Stimulated activated CD4-positive, alpha-beta T cell treated with anti-CD3 and anti-CD28 coated beads, Interleukin-4, amount 100 ng/mL, for 1 hour (primary cell): ENCODE measurements at regions not wholly inside any gene's neighbourhood (a gene's known extent, or its start where the extent isn't known, plus 50 kb on each side); places are given as distances from the start of the nearest gene placed in this dataset.

Experiments
- DNase-seq: peaks from one replicate; pipeline ENCODE4 v3.0.0-alpha.2; 2020

GRCh38 chr5:126368239-126368812, 54.9 kb upstream of the GRAMD2B start:
- DNase-seq: no peak

GRCh38 chr5:126369083-126369482, 54.1 kb upstream of the GRAMD2B start:
- no peak for DNase-seq

GRCh38 chr5:126369995-126370731, 53.0 kb upstream of the GRAMD2B start:
- no peak for DNase-seq

- DNase-seq: no peak
These were observed 52.2 kb upstream of the GRAMD2B start for GRCh38 chr5:126370796-126371718.

- no peak for DNase-seq
These were observed 49.7 kb upstream of the GRAMD2B start for GRCh38 chr5:126373375-126374108.
